Transverse colon (tissue), 4 donors: ENCODE measurements at regions not wholly inside any gene's neighbourhood (a gene's known extent, or its start where the extent isn't known, plus 50 kb on each side); places are given as distances from the start of the nearest gene placed in this dataset.

ENCODE experiments used
- POLR2A ChIP-seq: fragments of 450-650 bp; IDR thresholded peaks from one replicate; pipeline ENCODE4 v1.6.1; 2016; ENCODE audit warnings: antibody characterized with exemption, mild to moderate bottlenecking, moderate library complexity
- POLR2AphosphoS5 ChIP-seq, 3 donors: sonication (generic); formaldehyde crosslinking; IDR thresholded peaks; one replicate each; pipeline ENCODE4 v1.6.1; 2016; ENCODE audit warnings: antibody characterized with exemption in 3 of 3
- TF ChIP-seq, protein P1 (sequence below), 5 experiments: fragments of 200-600 bp in 3 of 5; fragments of 450-650 bp in 2 of 5; sonication (generic) in 3 of 5; IDR thresholded peaks; 1 replicate in 2 of 5; 2 replicates in 3 of 5; pipeline ENCODE4 v1.5.1; 2016 to 2017; ENCODE audit warnings: antibody characterized with exemption in 5 of 5, inconsistent platforms in 3 of 5, mild to moderate bottlenecking in 2 of 5, moderate library complexity in 1 of 5

DNA sequence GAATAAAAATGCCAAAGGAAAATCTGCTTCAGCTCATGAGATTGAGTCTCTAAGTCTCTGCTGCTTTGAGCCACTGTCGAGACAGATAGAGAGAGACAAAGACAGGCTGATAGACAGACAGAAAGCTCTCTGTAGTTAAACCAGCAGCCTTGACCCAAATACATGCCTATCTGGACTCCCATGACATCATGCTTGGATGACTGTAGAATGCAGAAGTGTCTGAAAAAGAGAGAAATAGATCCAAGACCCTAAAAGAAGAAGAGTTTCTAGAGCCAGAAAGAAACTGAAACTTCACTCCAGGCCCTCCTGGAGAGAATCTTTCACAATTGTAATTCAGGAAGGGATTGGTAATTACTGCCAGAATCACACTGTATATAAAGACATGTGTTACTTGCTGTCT is 122.6 kb upstream of the PLXNC1 start:
- TF ChIP-seq, protein P1, sequence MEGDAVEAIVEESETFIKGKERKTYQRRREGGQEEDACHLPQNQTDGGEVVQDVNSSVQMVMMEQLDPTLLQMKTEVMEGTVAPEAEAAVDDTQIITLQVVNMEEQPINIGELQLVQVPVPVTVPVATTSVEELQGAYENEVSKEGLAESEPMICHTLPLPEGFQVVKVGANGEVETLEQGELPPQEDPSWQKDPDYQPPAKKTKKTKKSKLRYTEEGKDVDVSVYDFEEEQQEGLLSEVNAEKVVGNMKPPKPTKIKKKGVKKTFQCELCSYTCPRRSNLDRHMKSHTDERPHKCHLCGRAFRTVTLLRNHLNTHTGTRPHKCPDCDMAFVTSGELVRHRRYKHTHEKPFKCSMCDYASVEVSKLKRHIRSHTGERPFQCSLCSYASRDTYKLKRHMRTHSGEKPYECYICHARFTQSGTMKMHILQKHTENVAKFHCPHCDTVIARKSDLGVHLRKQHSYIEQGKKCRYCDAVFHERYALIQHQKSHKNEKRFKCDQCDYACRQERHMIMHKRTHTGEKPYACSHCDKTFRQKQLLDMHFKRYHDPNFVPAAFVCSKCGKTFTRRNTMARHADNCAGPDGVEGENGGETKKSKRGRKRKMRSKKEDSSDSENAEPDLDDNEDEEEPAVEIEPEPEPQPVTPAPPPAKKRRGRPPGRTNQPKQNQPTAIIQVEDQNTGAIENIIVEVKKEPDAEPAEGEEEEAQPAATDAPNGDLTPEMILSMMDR (IDR thresholded peaks at IDR 0.05), result no peak
- TF ChIP-seq POLR2A (no peak), POLR2AphosphoS5 (IDR thresholded peaks at IDR 0.05) (no peak)
